ENCODE measurements at regions not wholly inside any gene's neighbourhood (a gene's known extent, or its start where the extent isn't known, plus 50 kb on each side); places are given as distances from the start of the nearest gene placed in this dataset.

DNA sequence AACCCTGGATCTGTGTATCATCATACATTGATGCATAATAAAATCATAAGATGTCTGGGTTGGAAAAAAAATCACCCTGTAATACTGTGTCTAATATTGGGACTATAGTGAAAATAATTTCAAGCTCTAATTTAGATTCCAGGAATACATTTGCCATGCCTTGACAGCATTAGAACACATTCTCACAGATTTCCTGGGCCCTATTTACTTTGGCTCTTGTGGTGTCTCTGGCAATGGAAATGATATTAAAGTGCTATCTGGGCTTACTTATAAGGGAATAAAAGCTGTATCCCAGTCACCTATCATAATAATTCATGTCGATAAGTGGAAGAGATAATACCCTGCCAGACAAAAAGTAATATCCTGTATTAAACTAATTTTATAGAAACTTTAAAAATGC, 472.0 kb downstream of the ZPLD1 start:
- H4K5ac ChIP-seq (ENCODE audit: insufficient read length, low read depth, low read length): no peak overlapping the region
- no peaks in the 10 kb centered on the region for H4K20me1 ChIP-seq (replicated peaks in 1 of 2; ENCODE audit: control insufficient read depth in 1 of 2, insufficient read depth in 2 of 2, low read length in 2 of 2)
- H3K14ac ChIP-seq (ENCODE audit: insufficient read length): no peak overlapping the region
- no peak overlapping the region for H2AK5ac ChIP-seq (ENCODE audit: low read depth, low read length)
- no peak overlapping the region for H3K4ac ChIP-seq (replicated peaks; ENCODE audit: insufficient read length, low read depth, low read length)
- no peak overlapping the region for H3K23ac ChIP-seq (ENCODE audit: insufficient read length)
- no peak overlapping the region for H2BK5ac ChIP-seq (ENCODE audit: low read depth, low read length)
- no peak overlapping the region for H4K8ac ChIP-seq (ENCODE audit: extremely low read depth, insufficient read depth, low read length)
- FAIRE-seq (no peak), DNase-seq (ENCODE audit: low read depth in 1 of 2, low spot score in 2 of 2) (no peak)
- H3K56ac ChIP-seq (replicated peaks; ENCODE audit: insufficient read length, low read depth, low read length): no peak overlapping the region
- no peak overlapping the region for H3K27ac ChIP-seq (ENCODE audit: low read depth, low read length)
- H3K23me2 ChIP-seq (ENCODE audit: low read depth, low read length): no peaks in the 10 kb centered on the region
- H2BK15ac ChIP-seq (ENCODE audit: low read length): no peak overlapping the region
- no peaks in the 10 kb centered on the region for H3K27me3 ChIP-seq (replicated peaks in 1 of 4; ENCODE audit: control insufficient read depth in 3 of 4, extremely low read depth in 1 of 4, insufficient read depth in 3 of 4, low read length in 3 of 4)
- ChIA-PET POLR2A (ENCODE audit: partially characterized antibody) (no interaction called here), CTCF (ENCODE audit: partially characterized antibody) (no interaction called here)
- H2BK12ac ChIP-seq (ENCODE audit: low read depth, low read length): no peak overlapping the region
- no peaks in the 10 kb centered on the region for H3K79me1 ChIP-seq (ENCODE audit: low read depth, low read length)
- H4K91ac ChIP-seq (replicated peaks; ENCODE audit: insufficient read length, low read length): no peak overlapping the region
- no peak overlapping the region for H3K18ac ChIP-seq (ENCODE audit: extremely low read depth, low read length)
- H3K9me3 ChIP-seq (ENCODE audit: insufficient read depth in 2 of 2, low read depth in 1 of 2, low read length in 1 of 2): no peaks in the 10 kb centered on the region
- no peaks in the 10 kb centered on the region for H3K79me2 ChIP-seq (ENCODE audit: control insufficient read depth in 1 of 2, insufficient read depth in 2 of 2, low read length in 2 of 2)
- no peaks in the 10 kb centered on the region for H3K4me1 ChIP-seq (replicated peaks in 1 of 4; ENCODE audit: control insufficient read depth in 3 of 4, insufficient read depth in 4 of 4, low read length in 3 of 4)
- H3K4me2 ChIP-seq (ENCODE audit: insufficient read depth in 1 of 2, low read depth in 2 of 2, low read length in 2 of 2): no peak overlapping the region
- H3K36me3 ChIP-seq (ENCODE audit: control insufficient read depth in 2 of 4, insufficient read depth in 4 of 4, low read length in 3 of 4): no peaks in the 10 kb centered on the region
- no peak overlapping the region for H3K9ac ChIP-seq (replicated peaks in 1 of 4; ENCODE audit: extremely low read depth in 1 of 4, low read depth in 3 of 4, low read length in 3 of 4)
- no peak overlapping the region for H2AFZ ChIP-seq (ENCODE audit: low read length)
- no peak overlapping the region for H2BK20ac ChIP-seq (ENCODE audit: low read length)
- 89% methylated on average over 1 of the region's 1 CpG; no CpG with 5 or more reads in 1 of the 2 experiments for WGBS, 2 experiments (ENCODE audit: extremely low coverage in 1 of 2, insufficient coverage in 1 of 2, insufficient read length in 1 of 2, insufficient replicate concordance in 2 of 2, low coverage in 1 of 2, low lambda C conversion rate in 2 of 2, missing lambda C conversion rate in 1 of 2)
- no peak overlapping the region for H3K4me3 ChIP-seq (ENCODE audit: extremely low read depth in 1 of 4, insufficient read depth in 2 of 4, low read depth in 3 of 4, low read length in 4 of 4)
- H2BK120ac ChIP-seq (replicated peaks; ENCODE audit: low read depth, low read length): no peak overlapping the region
- no peak for TF ChIP-seq CBX5 (IDR thresholded peaks at IDR 0.05; ENCODE audit: low read depth, low read length)
- no peak for TF ChIP-seq KDM4A (IDR thresholded peaks at IDR 0.05; ENCODE audit: low read depth, low read length, severe bottlenecking)
- TF ChIP-seq ZNF274 (IDR thresholded peaks at IDR 0.05; ENCODE audit: borderline replicate concordance, extremely low read depth, low read length): no peak
- no peak for TF ChIP-seq PHF8 (conservative IDR thresholded peaks at IDR 0.05; ENCODE audit: low read depth, low read length)
- TF ChIP-seq TBP (IDR thresholded peaks at IDR 0.05; ENCODE audit: low read depth, low read length): no peak
- no peak for TF ChIP-seq POU5F1 (IDR thresholded peaks at IDR 0.05; ENCODE audit: low read depth, low read length)
- TF ChIP-seq KDM1A (IDR thresholded peaks at IDR 0.05; ENCODE audit: borderline replicate concordance, low read length): no peak
- no peak for TF ChIP-seq POLR2AphosphoS5 (IDR thresholded peaks at IDR 0.05; ENCODE audit: low read depth, low read length)
- TF ChIP-seq TEAD4 (IDR thresholded peaks at IDR 0.05; ENCODE audit: low read depth, low read length): no peak
- no peak for TF ChIP-seq BRCA1 (IDR thresholded peaks at IDR 0.05; ENCODE audit: low read depth, low read length)
- TF ChIP-seq SRF (IDR thresholded peaks at IDR 0.05; ENCODE audit: low read depth, low read length): no peak
- no peak for TF ChIP-seq YY1 (IDR thresholded peaks at IDR 0.05; ENCODE audit: low read depth, low read length)
- no peak for TF ChIP-seq SIRT6 (IDR thresholded peaks at IDR 0.05; ENCODE audit: low read length)
- no peak for TF ChIP-seq SIN3A (conservative IDR thresholded peaks at IDR 0.05 in 1 of 2, IDR thresholded peaks at IDR 0.05 in 1 of 2; ENCODE audit: low read depth in 1 of 2, low read length in 2 of 2)
- TF ChIP-seq EZH2 (IDR thresholded peaks at IDR 0.05; ENCODE audit: low read depth, low read length, severe bottlenecking): no peak
- TF ChIP-seq SIX5 (IDR thresholded peaks at IDR 0.05; ENCODE audit: low read depth, low read length): no peak
